ENCODE measurements at regions not wholly inside any gene's neighbourhood (a gene's known extent, or its start where the extent isn't known, plus 50 kb on each side); places are given as distances from the start of the nearest gene placed in this dataset.

DNA sequence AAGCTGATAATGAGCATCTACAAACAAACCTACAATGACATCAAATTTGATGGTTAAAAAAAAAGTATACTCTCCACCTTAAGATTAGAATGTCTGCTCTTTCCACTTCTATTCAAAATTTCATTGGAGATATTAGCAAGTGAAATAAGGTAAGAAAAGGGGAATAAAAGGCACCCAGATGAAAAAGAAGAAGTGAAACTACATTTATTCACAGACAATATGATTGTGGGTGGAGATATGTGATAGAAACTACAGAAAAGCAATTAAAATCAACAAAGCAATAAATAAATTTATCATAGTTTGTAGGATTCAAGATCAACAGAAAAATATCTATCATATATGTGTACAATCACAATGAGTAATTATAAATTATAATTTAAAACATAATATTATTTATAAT lies 395.1 kb upstream of the CCNH start:
- H3K9me3 Mint-ChIP-seq = peaks cover 3 to 20% (median 9%) of the 10 kb centered on the region in 7 donors

DNA sequence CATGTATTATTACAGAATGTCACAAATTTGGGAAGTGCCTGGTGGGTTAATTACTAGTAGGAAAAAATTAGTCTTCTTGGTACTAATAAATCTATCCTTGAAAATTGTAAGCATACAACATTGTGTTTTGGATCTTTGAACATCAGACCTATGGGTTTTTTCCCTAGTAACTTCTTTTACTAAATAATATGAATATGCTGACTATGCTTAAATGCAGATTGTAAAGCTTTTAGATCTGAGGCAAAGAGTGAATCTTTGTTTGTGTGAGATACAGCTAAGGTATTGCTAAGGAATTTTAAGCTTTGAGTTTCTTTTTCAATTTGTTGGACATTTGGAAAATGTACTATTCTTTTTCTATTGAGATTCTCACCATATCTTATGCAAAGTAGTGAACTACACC lies 390.6 kb upstream of the CCNH start:
- no peak for ATAC-seq (ENCODE audit: low read depth in 2 of 2)
- H3K9me3 Mint-ChIP-seq = peaks cover 2 to 15% (median 7%) of the 10 kb centered on the region in 7 donors
- no peaks in the 10 kb centered on the region for H3K4me1 Mint-ChIP-seq
- H3K4me3 Mint-ChIP-seq = no peak overlapping the region
- DNase-seq = no peak
- no peak overlapping the region for H3K27ac Mint-ChIP-seq
- peaks cover 0 to 8% (median 6%) of the 10 kb centered on the region in 3 donors for H3K27me3 Mint-ChIP-seq
- H3K36me3 Mint-ChIP-seq = peaks cover 0 to 8% of the 10 kb centered on the region in 2 donors

More for the DNA sequence above, 395.1 kb upstream of the CCNH start:
- no peak for ATAC-seq (ENCODE audit: low read depth in 2 of 2)
- no peaks in the 10 kb centered on the region for H3K27me3 Mint-ChIP-seq
- peaks cover 0 to 8% of the 10 kb centered on the region in 2 donors for H3K36me3 Mint-ChIP-seq
- no peak overlapping the region for H3K27ac Mint-ChIP-seq
- H3K4me1 Mint-ChIP-seq = no peaks in the 10 kb centered on the region
- DNase-seq = no peak
- H3K4me3 Mint-ChIP-seq = no peak overlapping the region

DNA sequence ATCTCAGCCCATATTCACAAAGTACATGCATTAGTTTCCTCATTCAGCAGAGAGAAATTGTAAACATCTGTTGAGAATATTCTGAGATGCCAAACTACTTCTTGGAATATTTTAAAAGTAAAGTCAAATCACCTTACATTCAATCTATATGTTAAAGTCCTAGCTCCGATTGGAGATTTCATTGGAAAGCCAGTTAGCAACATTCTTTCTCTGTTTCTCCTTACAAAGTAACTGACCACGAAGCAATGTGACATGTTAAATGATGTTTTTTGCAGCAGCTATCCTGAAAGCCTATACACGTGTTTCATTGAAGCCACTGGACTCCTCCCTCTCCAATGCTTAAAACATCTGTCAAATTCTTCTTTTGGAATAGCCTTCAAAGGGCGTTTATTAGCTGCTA lies 379.1 kb upstream of the CCNH start:
- Mint-ChIP-seq H3K27me3 (peaks cover 17 to 23% (median 18%) of the 10 kb centered on the region in 3 donors), H3K27ac (no peak overlapping the region), H3K9me3 (no peaks in the 10 kb centered on the region), H3K36me3 (no peaks in the 10 kb centered on the region), H3K4me3 (no peak overlapping the region), H3K4me1 (no peaks in the 10 kb centered on the region)
- DNase-seq (no peak), ATAC-seq (ENCODE audit: low read depth in 2 of 2) (no peak)

DNA sequence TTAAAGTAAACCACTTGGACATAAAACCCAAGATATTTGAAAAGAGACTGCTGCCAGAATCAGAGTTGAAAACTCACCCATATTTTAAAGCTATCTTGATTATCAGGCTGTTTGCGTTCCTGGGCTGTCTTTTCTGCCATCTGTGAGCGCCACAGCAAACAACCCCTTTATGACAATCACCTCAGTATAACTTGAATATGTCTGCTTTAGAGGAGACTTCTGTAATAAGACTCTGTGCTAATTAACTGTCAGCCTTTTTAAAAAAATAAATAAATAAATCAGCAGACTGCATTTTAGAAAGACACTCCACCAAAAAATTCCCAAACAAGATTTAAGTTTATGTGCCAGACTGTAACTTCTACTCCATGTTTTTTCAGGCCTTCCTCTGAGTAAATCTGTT lies 375.7 kb upstream of the CCNH start:
- ATAC-seq (ENCODE audit: low read depth in 2 of 2) (no peak), DNase-seq (no peak)
- Mint-ChIP-seq H3K4me3 (no peak overlapping the region), H3K4me1 (no peaks in the 10 kb centered on the region), H3K27ac (no peak overlapping the region), H3K36me3 (no peaks in the 10 kb centered on the region), H3K9me3 (no peaks in the 10 kb centered on the region), H3K27me3 (peaks cover 13 to 27% (median 17%) of the 10 kb centered on the region in 3 donors)

DNA sequence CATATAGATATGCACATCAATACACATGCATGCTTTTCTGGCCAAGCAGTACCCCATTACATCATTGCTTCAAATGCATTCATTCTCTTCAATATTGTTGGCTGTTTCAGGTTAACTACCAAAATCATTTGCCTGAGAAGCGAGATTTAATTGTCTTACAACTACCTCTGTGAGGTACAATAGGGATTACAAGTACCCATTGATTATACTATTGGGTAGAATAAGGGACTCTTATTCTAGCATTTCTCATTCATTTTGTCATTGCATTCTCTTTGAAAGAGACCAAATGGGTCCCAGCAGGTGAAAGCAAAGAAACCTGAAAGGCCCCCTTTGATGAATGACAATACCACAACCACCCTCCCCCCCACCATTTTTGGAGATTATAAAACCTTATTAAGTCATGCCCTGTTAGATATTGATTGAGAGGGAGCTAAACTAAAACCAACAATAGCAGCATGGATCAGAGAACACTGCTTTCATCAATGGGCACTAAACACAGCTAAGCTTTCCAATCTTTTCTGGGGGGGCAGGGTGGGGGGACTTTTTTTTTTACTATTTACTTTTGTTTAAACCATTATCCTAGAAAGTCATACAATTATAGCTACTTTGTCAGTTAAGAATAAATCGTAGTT lies 375.0 kb upstream of the CCNH start:
- no peak for DNase-seq
- H3K27ac Mint-ChIP-seq = no peak overlapping the region
- no peaks in the 10 kb centered on the region for H3K4me1 Mint-ChIP-seq
- no peaks in the 10 kb centered on the region for H3K9me3 Mint-ChIP-seq
- H3K27me3 Mint-ChIP-seq = peaks cover 13 to 27% (median 17%) of the 10 kb centered on the region in 3 donors
- H3K36me3 Mint-ChIP-seq = no peaks in the 10 kb centered on the region
- H3K4me3 Mint-ChIP-seq = no peak overlapping the region
- no peak for ATAC-seq (ENCODE audit: low read depth in 2 of 2)

DNA sequence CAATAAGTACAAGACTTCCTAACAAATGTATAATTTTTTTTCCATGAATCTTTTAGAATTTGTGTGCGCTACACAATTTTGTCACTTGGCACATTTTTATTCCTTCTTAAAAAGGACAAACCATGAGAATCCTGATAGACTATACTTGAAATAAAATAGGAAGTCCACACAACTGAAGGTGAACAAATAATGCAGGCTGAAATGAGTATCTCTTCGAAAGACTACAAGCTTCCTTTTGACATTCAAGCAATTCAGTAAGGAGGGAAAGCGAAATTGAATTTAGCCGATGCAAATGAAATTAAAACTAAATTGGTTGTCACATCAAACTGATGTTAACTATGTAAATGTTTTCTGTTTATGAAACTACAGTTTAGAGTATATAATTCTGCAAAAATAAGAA lies 374.4 kb upstream of the CCNH start:
- no peak overlapping the region for H3K4me3 Mint-ChIP-seq
- no peaks in the 10 kb centered on the region for H3K36me3 Mint-ChIP-seq
- H3K4me1 Mint-ChIP-seq = no peaks in the 10 kb centered on the region
- ATAC-seq (ENCODE audit: low read depth in 2 of 2) (no peak), DNase-seq (no peak)
- no peaks in the 10 kb centered on the region for H3K9me3 Mint-ChIP-seq
- peaks cover 13 to 28% (median 19%) of the 10 kb centered on the region in 3 donors for H3K27me3 Mint-ChIP-seq
- H3K27ac Mint-ChIP-seq = no peak overlapping the region

DNA sequence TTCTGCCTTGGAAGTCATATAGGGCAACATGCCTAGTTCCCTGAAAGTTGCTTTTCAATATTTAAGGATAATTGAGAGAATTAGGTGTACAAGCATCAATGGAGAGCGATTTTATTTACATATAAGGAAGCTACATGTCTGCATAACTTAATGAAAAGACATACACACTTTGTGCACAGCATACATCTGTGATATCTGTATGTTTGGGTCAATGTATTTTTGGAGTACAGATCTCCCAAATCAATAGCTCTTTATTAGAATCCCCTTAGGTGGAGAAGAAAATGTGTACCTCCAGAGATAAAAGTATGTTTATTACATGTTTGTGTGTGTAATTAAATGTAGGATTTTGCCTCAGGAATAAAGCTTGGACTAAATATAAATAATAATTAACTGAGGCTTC lies 373.7 kb upstream of the CCNH start:
- Mint-ChIP-seq H3K4me1 (peaks cover 0 to under 1% (median 0%) of the 10 kb centered on the region in 3 donors), H3K27me3 (peaks cover 18 to 32% (median 26%) of the 10 kb centered on the region in 3 donors), H3K9me3 (no peaks in the 10 kb centered on the region), H3K36me3 (no peaks in the 10 kb centered on the region), H3K4me3 (no peak overlapping the region), H3K27ac (no peak overlapping the region)
- ATAC-seq (ENCODE audit: low read depth in 2 of 2) (no peak), DNase-seq (no peak)

DNA sequence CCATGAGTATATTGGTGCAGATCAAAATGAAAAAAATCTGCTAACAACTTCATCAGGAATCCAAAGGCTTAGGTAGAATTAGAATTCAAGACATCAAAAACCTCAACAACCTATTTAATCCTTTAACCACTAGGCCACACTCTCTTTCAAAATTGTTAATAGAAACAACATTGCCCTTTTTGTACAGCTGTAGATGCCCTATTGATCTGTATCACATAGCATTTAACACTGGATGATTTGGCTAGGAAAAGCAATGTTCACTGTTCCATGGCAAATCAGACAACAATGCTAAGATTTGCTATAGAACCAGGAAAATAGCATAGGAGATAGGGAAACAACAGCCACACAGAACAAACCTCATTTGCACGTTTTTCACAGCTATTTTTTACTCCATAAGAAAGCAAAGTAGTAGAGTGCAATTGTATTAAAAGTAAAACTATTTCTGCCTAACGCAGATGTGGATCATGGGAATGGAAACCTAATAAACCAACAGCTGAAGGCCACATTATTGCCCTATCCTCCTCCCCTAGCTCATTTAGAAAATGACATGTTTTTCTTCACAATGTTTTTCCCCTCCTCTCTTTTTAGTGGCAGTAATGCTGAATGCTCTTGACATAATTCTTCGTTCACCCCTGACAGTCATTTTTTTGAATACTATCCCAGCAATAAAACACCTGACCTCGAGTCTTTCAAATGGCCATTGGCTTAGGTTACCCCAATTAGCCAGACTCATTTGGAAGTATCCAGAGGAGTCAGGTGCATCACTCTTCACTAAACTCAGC lies 373.0 kb upstream of the CCNH start:
- peaks cover 0 to 6% (median 3%) of the 10 kb centered on the region in 3 donors for H3K4me1 Mint-ChIP-seq
- no peaks in the 10 kb centered on the region for H3K36me3 Mint-ChIP-seq
- H3K9me3 Mint-ChIP-seq = no peaks in the 10 kb centered on the region
- no peak for DNase-seq
- peaks cover 23 to 36% (median 30%) of the 10 kb centered on the region in 3 donors for H3K27me3 Mint-ChIP-seq
- H3K4me3 Mint-ChIP-seq = no peak overlapping the region
- ATAC-seq (ENCODE audit: low read depth in 2 of 2) = no peak
- H3K27ac Mint-ChIP-seq = no peak overlapping the region

DNA sequence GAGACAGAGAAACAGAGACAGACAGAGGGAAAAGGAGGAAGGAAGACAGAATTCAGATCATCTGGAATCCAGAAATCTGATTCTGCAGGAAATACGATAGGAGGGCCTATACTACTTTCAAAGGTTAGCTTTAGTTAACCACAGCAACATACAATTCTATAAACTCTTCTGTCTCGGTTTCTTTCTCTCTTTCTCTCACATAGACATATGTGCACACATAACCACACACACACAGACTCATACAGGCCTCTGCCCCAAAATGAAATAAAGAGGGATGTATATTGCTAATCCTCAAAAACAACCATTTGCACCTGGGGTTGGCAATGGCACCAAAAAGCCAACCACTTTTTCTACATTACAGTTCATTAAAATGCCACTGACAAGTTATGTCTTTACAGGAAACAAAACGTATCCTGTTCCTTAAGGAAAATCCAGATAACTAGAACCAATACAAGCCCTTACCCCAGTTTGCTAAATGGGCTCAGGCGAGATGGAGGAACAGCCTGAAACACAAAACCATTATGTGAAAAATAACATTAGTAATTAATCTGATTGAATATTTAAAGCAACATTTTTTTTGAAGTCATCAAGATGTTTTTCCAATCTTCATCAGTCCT lies 372.3 kb upstream of the CCNH start:
- peaks cover 0 to 6% (median 3%) of the 10 kb centered on the region in 3 donors for H3K4me1 Mint-ChIP-seq
- H3K36me3 Mint-ChIP-seq = no peaks in the 10 kb centered on the region
- DNase-seq (no peak), ATAC-seq (ENCODE audit: low read depth in 2 of 2) (no peak)
- H3K27ac Mint-ChIP-seq = no peak overlapping the region
- no peaks in the 10 kb centered on the region for H3K9me3 Mint-ChIP-seq
- H3K27me3 Mint-ChIP-seq = peaks cover 23 to 36% (median 30%) of the 10 kb centered on the region in 3 donors
- H3K4me3 Mint-ChIP-seq = no peak overlapping the region

DNA sequence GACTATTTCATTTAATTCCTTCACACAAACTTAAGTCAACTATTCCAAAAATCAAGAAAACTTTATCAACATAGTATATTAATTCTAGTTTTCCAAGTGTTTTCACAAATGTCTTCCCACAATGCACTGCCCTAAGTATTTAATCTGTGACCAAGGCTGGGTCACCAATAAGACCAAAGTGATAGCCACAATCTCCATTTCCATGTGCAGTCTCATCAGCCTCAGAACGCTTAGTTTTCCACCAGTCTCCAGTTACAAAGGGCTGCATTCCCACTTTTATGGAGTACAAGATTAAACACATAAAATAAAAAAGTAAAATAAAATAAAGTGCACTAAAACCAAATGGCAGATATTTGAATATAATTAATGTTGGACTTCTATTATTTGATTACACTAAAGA lies 371.6 kb upstream of the CCNH start:
- no peak overlapping the region for H3K4me3 Mint-ChIP-seq
- ATAC-seq (ENCODE audit: low read depth in 2 of 2) (no peak), DNase-seq (no peak)
- H3K4me1 Mint-ChIP-seq = peaks cover 0 to 6% (median 3%) of the 10 kb centered on the region in 3 donors
- no peaks in the 10 kb centered on the region for H3K36me3 Mint-ChIP-seq
- peaks cover 23 to 36% (median 30%) of the 10 kb centered on the region in 3 donors for H3K27me3 Mint-ChIP-seq
- H3K9me3 Mint-ChIP-seq = no peaks in the 10 kb centered on the region
- H3K27ac Mint-ChIP-seq = no peak overlapping the region

DNA sequence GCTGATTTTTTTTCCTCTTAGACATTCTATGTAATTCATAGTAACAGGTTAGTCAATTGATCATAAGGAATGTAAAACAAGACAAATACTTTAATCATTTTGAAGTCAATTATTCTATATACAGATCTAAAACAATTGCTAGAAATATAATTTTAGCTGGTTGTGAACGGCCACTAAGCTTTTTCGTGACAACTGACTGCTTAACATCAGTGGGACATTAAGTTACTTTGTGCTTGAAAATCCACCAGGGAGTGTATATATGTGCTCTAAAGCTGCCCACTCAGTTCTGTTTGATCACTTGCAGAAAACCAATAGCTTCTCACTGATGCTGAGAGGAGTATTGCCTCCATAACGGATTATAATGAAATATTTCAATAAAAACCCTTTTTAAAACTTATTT lies 370.2 kb upstream of the CCNH start:
- Mint-ChIP-seq H3K9me3 (no peaks in the 10 kb centered on the region), H3K27me3 (peaks cover 17 to 37% (median 21%) of the 10 kb centered on the region in 3 donors), H3K36me3 (no peaks in the 10 kb centered on the region), H3K4me3 (no peak overlapping the region), H3K4me1 (peaks cover 0 to 6% (median 3%) of the 10 kb centered on the region in 3 donors), H3K27ac (no peak overlapping the region)
- ATAC-seq (ENCODE audit: low read depth in 2 of 2) = no peak
- no peak for DNase-seq

DNA sequence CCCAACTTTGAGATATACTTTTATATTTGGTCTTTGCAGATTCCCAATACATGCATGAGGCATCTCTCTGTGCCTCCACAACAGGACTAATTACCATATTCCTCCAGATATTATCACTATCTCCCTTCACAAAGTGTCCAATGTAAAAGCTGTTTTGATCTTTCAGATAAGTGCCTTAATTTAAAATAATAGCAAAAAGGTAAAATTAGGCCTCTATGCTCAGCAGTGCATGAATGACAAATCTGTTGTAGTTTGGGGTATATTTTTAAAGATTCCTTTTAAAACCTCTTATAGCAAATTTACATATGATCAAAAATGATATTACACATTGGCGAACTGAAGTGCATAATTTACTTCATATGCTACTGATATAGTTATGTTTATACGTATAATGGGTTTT lies 369.2 kb upstream of the CCNH start:
- no peak overlapping the region for H3K4me3 Mint-ChIP-seq
- no peak for DNase-seq
- H3K4me1 Mint-ChIP-seq = peaks cover 0 to 6% (median 3%) of the 10 kb centered on the region in 3 donors
- peaks cover 22 to 34% (median 27%) of the 10 kb centered on the region in 3 donors for H3K27me3 Mint-ChIP-seq
- no peaks in the 10 kb centered on the region for H3K9me3 Mint-ChIP-seq
- H3K27ac Mint-ChIP-seq = no peak overlapping the region
- ATAC-seq (ENCODE audit: low read depth in 2 of 2) = no peak
- H3K36me3 Mint-ChIP-seq = no peaks in the 10 kb centered on the region

DNA sequence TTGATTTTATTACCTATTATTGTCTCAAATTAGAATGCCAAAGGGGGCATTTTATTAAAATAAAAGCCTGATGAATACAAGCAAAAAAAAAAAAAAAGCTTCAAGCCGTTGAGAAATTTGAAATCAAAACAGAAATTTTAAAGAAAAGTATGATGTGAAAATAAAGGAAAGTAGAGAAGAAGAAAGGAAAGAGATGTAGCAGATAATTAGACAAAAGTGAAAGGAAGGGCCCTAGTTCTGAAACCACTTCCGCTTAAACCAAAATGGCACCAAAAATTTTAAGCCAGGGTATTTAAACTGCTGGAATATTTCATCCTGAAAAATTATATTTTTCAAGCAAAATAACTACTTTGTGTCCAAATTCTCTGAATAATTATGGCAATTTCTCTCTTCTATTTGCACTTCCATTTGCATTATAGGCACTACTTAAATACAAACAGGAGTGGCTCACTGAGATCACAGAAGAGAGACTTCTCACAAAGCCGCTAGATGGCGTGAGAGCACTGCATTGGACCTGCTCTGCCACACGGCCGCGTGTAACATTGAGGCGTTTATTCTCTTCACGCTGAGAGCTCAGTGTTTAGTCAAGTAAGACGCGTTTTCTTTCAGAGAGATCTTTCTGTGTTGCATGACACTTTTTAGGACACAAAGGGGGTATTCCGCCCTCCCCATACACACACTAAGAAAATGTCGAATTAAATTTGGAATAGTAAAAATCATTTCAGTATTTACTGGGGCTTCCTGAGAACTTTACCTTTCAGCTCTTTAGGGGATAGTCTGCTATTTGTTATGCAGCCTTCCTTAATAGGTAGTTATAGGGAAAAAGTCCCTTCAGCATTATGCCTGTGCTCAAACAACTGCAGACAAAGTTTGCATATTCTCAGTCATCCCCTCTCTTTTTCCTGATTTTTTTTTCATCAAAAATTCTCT lies 368.4 kb upstream of the CCNH start:
- ATAC-seq (ENCODE audit: low read depth in 2 of 2) (peak; percentile 99), DNase-seq (peak; percentile 65)
- H3K27me3 Mint-ChIP-seq = peaks cover 28 to 34% (median 30%) of the 10 kb centered on the region in 3 donors
- no peaks in the 10 kb centered on the region for H3K9me3 Mint-ChIP-seq
- H3K4me1 Mint-ChIP-seq = peaks cover 0 to 6% (median 3%) of the 10 kb centered on the region in 3 donors
- H3K4me3 Mint-ChIP-seq = peak overlapping the region in 1 of 8 donors; percentile 59
- H3K36me3 Mint-ChIP-seq = no peaks in the 10 kb centered on the region
- no peak overlapping the region for H3K27ac Mint-ChIP-seq
